ENCODE measurements at regions not wholly inside any gene's neighbourhood (a gene's known extent, or its start where the extent isn't known, plus 50 kb on each side); places are given as distances from the start of the nearest gene placed in this dataset.

- TF ChIP-seq HDAC2 (IDR thresholded peaks at IDR 0.05) (no peak), POLR2AphosphoS5 (IDR thresholded peaks at IDR 0.05; ENCODE audit: low read length) (no peak), CHD4 (IDR thresholded peaks at IDR 0.05) (no peak), SRF (IDR thresholded peaks at IDR 0.05; ENCODE audit: low read depth in 2 of 2, low read length in 2 of 2) (no peak), POLR2A (IDR thresholded peaks at IDR 0.05; ENCODE audit: low read depth, low read length) (no peak), PML (IDR thresholded peaks at IDR 0.05; ENCODE audit: low read length) (no peak), YY1 (IDR thresholded peaks at IDR 0.05; ENCODE audit: low read depth, low read length) (no peak), CEBPB (IDR thresholded peaks at IDR 0.05; ENCODE audit: borderline replicate concordance in 1 of 2, low read depth in 2 of 2, low read length in 2 of 2) (no peak), MEF2A (IDR thresholded peaks at IDR 0.05; ENCODE audit: insufficient read depth, low read depth, low read length) (no peak)
These were observed 220.6 kb upstream of the OR4E1 start for GRCh38 chr14:21894003-21894897.
